Neural cell (in vitro differentiated cells): ENCODE measurements at regions not wholly inside any gene's neighbourhood (a gene's known extent, or its start where the extent isn't known, plus 50 kb on each side); places are given as distances from the start of the nearest gene placed in this dataset.

Experiments used
- H2AFZ ChIP-seq: fragments of 200-600, 300-800 bp; sonication (generic), shearing (Covaris generic); 2 replicates; pipeline ENCODE4 v1.6.0; 2014; ENCODE audit warnings: low read depth, mild to moderate bottlenecking, antibody characterized with exemption, low read length, moderate library complexity
- H3F3A ChIP-seq: fragments of 200-600 bp; shearing (Covaris generic); 2 replicates; pipeline ENCODE4 v1.6.1; 2016; ENCODE audit warnings: mild to moderate bottlenecking, moderate library complexity, mixed read lengths, antibody characterized with exemption, low read length; ENCODE audit not compliant: insufficient read depth, poor library complexity, severe bottlenecking
- H3K27ac ChIP-seq: fragments of 200-600, 300-800 bp; sonication (generic), shearing (Covaris generic); 2 replicates; pipeline ENCODE4 v1.5.1; 2014; ENCODE audit warnings: mild to moderate bottlenecking, low read length, moderate library complexity
- H3K27me3 ChIP-seq: fragments of 300-800, 200-600 bp; sonication (generic), shearing (Covaris generic); 2 replicates; pipeline ENCODE4 v1.6.0; 2014; ENCODE audit warnings: mild to moderate bottlenecking, low read depth, low read length, moderate library complexity; ENCODE audit not compliant: insufficient read depth
- H3K36me3 ChIP-seq: fragments of 300-800, 200-600 bp; sonication (generic), shearing (Covaris generic); 2 replicates; pipeline ENCODE4 v1.5.1; 2014; ENCODE audit warnings: mild to moderate bottlenecking, antibody characterized with exemption, low read length, moderate library complexity; ENCODE audit not compliant: insufficient read depth
- H3K4me2 ChIP-seq: fragments of 300-800, 200-600 bp; sonication (generic), shearing (Covaris generic); 2 replicates; pipeline ENCODE4 v1.6.0; 2014; ENCODE audit warnings: mild to moderate bottlenecking, low read length
- H3K4me3 ChIP-seq: fragments of 300-800, 200-600 bp; sonication (generic), shearing (Covaris generic); 2 replicates; pipeline ENCODE4 v1.5.1; 2014; ENCODE audit warnings: mild to moderate bottlenecking, low read length, moderate library complexity
- H3K79me2 ChIP-seq: fragments of 200-600 bp; shearing (Covaris generic); replicated peaks from 2 replicates; pipeline ENCODE4 v1.6.0; 2014; ENCODE audit warnings: mild to moderate bottlenecking, low read length, moderate library complexity; ENCODE audit not compliant: insufficient read depth
- H3K9ac ChIP-seq: fragments of 300-800, 200-600 bp; sonication (generic), shearing (Covaris generic); 2 replicates; pipeline ENCODE4 v1.6.1; 2016; ENCODE audit warnings: mild to moderate bottlenecking, low read length, mixed read lengths
- H3K9me2 ChIP-seq: fragments of 200-600 bp; shearing (Covaris generic); 2 replicates; pipeline ENCODE4 v1.6.1; 2016; ENCODE audit warnings: mild to moderate bottlenecking, low read length, mixed read lengths; ENCODE audit not compliant: insufficient read depth
- H3K9me3 ChIP-seq: fragments of 200-600, 300-800 bp; sonication (generic), shearing (Covaris generic); 2 replicates; pipeline ENCODE4 v1.6.1; 2016; ENCODE audit warnings: mild to moderate bottlenecking, mixed run types, low read length, moderate library complexity, mixed read lengths
- H4K20me1 ChIP-seq: fragments of 200-600 bp; shearing (Covaris generic); 2 replicates; pipeline ENCODE4 v1.6.1; 2016; ENCODE audit warnings: mild to moderate bottlenecking, mixed run types; ENCODE audit not compliant: insufficient read depth
- EP300 ChIP-seq: fragments of 450-650 bp; conservative IDR thresholded peaks from 2 replicates; pipeline ENCODE4 v1.6.1; 2014; ENCODE audit warnings: antibody characterized with exemption, mild to moderate bottlenecking, moderate library complexity; ENCODE audit not compliant: poor library complexity, severe bottlenecking
- EZH2 ChIP-seq: fragments of 200-600, 300-800 bp; shearing (Covaris generic), sonication (generic); IDR thresholded peaks from 2 replicates; pipeline ENCODE4 v1.6.1; 2014; ENCODE audit warnings: antibody characterized with exemption, low read length, borderline replicate concordance, mild to moderate bottlenecking; ENCODE audit not compliant: insufficient read depth, poor library complexity, severe bottlenecking
- MXI1 ChIP-seq: fragments of 450-650 bp; conservative IDR thresholded peaks from 2 replicates; pipeline ENCODE4 v1.6.1; 2014; ENCODE audit warnings: antibody characterized with exemption, mild to moderate bottlenecking; ENCODE audit not compliant: poor library complexity, severe bottlenecking
- POLR2AphosphoS5 ChIP-seq: IDR thresholded peaks from 2 replicates; pipeline ENCODE4 v1.6.1; 2012
- RAD21 ChIP-seq: fragments of 450-650 bp; conservative IDR thresholded peaks from 2 replicates; pipeline ENCODE4 v1.6.1; 2014; ENCODE audit warnings: antibody characterized with exemption, mild to moderate bottlenecking, moderate library complexity
- SMC3 ChIP-seq: fragments of 450-650 bp; conservative IDR thresholded peaks from 2 replicates; pipeline ENCODE4 v1.6.1; 2014; ENCODE audit warnings: antibody characterized with exemption, mild to moderate bottlenecking, moderate library complexity; ENCODE audit not compliant: poor library complexity
- TAF1 ChIP-seq: IDR thresholded peaks from 2 replicates; pipeline ENCODE4 v1.6.1; 2012; ENCODE audit warnings: low read depth
- TF ChIP-seq, protein P1 (sequence below): fragments of 450-650 bp; IDR thresholded peaks from 2 replicates; pipeline ENCODE4 v1.5.1; 2014; ENCODE audit warnings: antibody characterized with exemption, mild to moderate bottlenecking, moderate library complexity; ENCODE audit not compliant: poor library complexity, severe bottlenecking
- TF ChIP-seq, protein P2 (sequence below): IDR thresholded peaks from 2 replicates; pipeline ENCODE4 v1.6.1; 2012; ENCODE audit warnings: borderline replicate concordance

DNA sequence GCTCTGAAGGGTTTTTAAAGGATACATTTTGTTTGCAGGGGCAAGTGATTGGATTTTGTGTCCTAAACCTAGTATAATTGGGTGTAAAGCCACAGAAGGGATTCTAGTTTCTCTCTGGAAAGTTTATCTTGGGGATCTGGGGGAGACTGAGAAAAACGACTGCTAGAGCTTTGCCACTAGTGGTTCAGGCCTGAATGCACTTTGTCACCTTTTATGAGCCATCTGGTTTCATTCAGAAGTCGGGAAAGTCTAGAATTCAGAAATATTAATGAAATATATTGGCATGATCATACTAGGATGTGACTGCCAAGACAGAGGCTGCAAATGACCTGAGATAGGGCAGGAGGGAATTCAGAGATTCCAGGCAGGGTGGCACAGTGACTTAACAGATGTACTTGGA, 111.5 kb upstream of the KCNK2 start:
- Histone ChIP-seq H3K4me3 (no peak overlapping the region), H4K20me1 (no peaks in the 10 kb centered on the region), H3K4me2 (no peak overlapping the region), H3K27me3 (no peaks in the 10 kb centered on the region), H3K27ac (no peak overlapping the region), H3K36me3 (no peaks in the 10 kb centered on the region), H3K9me2 (no peaks in the 10 kb centered on the region), H3K79me2 (no peaks in the 10 kb centered on the region), H2AFZ (no peak overlapping the region), H3K9ac (no peak overlapping the region), H3K9me3 (no peaks in the 10 kb centered on the region), H3F3A (no peaks in the 10 kb centered on the region)
- TF ChIP-seq MXI1: no peak
- TF ChIP-seq RAD21: no peak
- no peak for TF ChIP-seq SMC3
- TF ChIP-seq POLR2AphosphoS5: no peak
- no peak for TF ChIP-seq EP300
- TF ChIP-seq, protein P1, sequence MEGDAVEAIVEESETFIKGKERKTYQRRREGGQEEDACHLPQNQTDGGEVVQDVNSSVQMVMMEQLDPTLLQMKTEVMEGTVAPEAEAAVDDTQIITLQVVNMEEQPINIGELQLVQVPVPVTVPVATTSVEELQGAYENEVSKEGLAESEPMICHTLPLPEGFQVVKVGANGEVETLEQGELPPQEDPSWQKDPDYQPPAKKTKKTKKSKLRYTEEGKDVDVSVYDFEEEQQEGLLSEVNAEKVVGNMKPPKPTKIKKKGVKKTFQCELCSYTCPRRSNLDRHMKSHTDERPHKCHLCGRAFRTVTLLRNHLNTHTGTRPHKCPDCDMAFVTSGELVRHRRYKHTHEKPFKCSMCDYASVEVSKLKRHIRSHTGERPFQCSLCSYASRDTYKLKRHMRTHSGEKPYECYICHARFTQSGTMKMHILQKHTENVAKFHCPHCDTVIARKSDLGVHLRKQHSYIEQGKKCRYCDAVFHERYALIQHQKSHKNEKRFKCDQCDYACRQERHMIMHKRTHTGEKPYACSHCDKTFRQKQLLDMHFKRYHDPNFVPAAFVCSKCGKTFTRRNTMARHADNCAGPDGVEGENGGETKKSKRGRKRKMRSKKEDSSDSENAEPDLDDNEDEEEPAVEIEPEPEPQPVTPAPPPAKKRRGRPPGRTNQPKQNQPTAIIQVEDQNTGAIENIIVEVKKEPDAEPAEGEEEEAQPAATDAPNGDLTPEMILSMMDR: no peak
- no peak for TF ChIP-seq TAF1
- TF ChIP-seq, protein P2, sequence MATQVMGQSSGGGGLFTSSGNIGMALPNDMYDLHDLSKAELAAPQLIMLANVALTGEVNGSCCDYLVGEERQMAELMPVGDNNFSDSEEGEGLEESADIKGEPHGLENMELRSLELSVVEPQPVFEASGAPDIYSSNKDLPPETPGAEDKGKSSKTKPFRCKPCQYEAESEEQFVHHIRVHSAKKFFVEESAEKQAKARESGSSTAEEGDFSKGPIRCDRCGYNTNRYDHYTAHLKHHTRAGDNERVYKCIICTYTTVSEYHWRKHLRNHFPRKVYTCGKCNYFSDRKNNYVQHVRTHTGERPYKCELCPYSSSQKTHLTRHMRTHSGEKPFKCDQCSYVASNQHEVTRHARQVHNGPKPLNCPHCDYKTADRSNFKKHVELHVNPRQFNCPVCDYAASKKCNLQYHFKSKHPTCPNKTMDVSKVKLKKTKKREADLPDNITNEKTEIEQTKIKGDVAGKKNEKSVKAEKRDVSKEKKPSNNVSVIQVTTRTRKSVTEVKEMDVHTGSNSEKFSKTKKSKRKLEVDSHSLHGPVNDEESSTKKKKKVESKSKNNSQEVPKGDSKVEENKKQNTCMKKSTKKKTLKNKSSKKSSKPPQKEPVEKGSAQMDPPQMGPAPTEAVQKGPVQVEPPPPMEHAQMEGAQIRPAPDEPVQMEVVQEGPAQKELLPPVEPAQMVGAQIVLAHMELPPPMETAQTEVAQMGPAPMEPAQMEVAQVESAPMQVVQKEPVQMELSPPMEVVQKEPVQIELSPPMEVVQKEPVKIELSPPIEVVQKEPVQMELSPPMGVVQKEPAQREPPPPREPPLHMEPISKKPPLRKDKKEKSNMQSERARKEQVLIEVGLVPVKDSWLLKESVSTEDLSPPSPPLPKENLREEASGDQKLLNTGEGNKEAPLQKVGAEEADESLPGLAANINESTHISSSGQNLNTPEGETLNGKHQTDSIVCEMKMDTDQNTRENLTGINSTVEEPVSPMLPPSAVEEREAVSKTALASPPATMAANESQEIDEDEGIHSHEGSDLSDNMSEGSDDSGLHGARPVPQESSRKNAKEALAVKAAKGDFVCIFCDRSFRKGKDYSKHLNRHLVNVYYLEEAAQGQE: no peak
- TF ChIP-seq EZH2: no peak

DNA sequence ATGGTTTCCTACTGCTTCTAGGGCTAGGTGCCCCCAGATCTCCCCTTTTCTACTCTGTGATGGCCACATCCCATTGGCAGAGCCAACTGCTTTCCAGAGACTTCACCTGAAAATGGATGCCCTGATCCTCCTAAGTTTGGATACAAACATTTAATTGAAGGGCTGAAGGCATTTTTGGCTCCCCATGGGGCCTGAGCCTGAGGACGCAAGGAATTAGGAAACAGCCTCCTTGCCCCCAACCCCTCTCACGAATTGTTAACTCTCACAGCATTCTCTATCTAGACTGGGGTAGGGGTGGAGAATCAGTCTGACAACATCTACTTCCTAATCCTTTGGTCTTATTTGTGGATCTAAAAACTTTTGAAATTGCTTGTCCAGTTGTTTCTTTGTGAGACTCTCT, 108.5 kb upstream of the KCNK2 start:
- Histone ChIP-seq H3K9me2 (no peaks in the 10 kb centered on the region), H3K9ac (no peak overlapping the region), H3K9me3 (no peaks in the 10 kb centered on the region), H3K4me2 (no peak overlapping the region), H2AFZ (no peak overlapping the region), H4K20me1 (no peaks in the 10 kb centered on the region), H3K36me3 (no peaks in the 10 kb centered on the region), H3K4me3 (no peak overlapping the region), H3K27me3 (no peaks in the 10 kb centered on the region), H3F3A (no peaks in the 10 kb centered on the region), H3K79me2 (no peaks in the 10 kb centered on the region), H3K27ac (no peak overlapping the region)
- TF ChIP-seq, protein P2: no peak
- TF ChIP-seq EP300 (no peak), POLR2AphosphoS5 (no peak), RAD21 (no peak), MXI1 (no peak)
- TF ChIP-seq, protein P1: no peak
